GM21423 (cell line): ENCODE measurements at regions not wholly inside any gene's neighbourhood (a gene's known extent, or its start where the extent isn't known, plus 50 kb on each side); places are given as distances from the start of the nearest gene placed in this dataset.
"Not testable (repeated sequence)": the region's sequence is repeated elsewhere in the genome, so short reads cannot be mapped to it uniquely, and the experiment has no call there.

Experiments
- ATAC-seq: cut with Tn5 transposase; IDR thresholded peaks from one replicate; pipeline ENCODE4 v1.9.1; 2021; ENCODE audit warnings: mild to moderate bottlenecking, moderate library complexity; ENCODE audit not compliant: unreplicated experiment

DNA sequence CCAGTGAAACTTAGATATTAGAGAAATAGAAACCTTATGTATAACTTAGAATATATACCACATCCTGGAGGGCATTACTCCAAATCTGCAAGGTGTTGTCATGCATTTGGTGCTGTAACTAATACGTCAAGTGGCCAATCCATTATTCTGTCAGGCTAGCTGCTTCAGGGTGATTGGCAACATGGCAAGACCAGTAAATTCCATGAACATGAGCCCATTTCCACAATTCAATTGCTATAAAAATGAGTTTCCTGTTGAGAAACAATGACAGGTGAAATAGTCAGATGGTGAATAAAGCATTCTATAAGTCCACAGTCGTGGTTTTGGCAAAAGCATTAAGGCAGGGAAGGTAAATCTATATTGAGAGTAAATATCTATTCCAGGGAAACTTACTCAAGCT is 566.0 kb downstream of the ADGRL2 start:
- no peak for ATAC-seq

DNA sequence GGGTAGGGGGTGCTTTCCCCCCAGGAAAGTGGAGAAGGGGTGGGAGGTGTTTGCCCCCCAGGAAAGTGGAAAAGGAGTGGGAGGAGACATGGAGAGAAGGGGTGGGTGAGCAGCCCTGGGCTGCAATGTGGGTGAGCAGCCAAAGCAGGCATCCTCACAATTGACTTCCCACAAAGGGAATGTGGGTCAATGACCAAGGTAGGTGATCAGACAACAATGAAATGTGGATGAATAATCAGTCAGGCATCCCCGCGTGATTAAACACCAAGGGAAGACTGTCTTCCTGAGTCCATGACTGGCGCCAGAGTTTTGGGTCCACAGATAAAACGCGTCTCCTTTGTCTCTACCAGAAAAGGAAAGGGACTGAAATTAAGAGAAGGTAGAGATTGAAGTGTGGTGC is 558.8 kb downstream of the ADGRL2 start:
- ATAC-seq = not testable (repeated sequence)

DNA sequence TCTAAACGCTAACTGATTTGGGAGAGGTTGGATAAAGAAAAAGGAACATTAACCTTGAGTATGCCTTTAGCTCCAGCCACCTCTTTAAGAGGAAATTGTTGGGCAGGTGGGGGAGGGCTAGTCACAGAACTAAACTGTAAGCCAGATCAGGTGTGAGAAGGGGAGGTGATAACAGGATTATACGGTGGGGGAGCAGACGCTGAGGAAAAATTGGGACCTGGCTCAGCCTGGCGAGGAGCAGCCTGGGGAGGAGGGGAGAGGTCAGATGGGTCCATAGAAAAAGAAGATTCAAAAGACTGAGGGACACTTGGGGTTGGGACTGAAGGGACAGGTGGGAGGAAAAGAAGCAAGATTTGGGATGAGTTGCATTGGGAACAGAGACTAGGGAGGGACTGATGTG is 558.0 kb downstream of the ADGRL2 start:
- not testable (repeated sequence) for ATAC-seq

DNA sequence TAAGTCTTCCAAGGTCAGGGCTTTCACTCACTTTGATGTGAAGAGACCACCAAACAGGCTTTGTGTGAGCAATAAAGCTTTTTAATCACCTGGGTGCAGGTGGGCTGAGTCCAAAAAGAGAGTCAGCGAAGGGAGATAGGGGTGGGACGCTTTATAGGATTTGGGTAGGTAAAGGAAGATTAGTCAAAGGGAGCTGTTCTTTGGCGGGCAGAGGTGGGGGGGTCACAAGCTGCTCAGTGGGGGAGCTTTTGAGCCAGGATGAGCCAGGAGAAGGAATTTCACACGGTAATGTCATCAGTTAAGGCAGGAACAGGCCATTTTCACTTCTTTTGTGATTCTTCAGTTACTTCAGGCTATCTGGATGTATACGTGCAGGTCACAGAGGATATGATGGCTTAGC is 553.8 kb downstream of the ADGRL2 start:
- not testable (repeated sequence) for ATAC-seq

DNA sequence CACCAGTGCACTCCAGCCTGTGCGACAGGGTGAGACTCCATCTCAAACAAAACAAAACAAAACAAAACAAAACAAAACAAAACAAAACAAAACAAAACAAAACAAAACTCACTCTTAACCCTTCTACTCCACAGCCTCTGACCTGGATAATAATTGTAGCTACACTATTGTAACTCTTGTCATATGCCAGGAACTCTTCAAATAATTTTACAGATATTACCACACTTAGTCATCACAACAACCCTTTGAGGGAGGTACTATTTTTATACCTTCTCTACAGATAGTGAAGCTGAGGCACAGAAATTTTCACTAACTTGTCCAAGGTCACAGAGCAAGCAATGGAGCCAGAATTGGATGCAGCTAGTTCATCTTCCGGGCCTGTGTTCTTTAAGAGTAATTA is 547.8 kb downstream of the ADGRL2 start:
- ATAC-seq = no peak

DNA sequence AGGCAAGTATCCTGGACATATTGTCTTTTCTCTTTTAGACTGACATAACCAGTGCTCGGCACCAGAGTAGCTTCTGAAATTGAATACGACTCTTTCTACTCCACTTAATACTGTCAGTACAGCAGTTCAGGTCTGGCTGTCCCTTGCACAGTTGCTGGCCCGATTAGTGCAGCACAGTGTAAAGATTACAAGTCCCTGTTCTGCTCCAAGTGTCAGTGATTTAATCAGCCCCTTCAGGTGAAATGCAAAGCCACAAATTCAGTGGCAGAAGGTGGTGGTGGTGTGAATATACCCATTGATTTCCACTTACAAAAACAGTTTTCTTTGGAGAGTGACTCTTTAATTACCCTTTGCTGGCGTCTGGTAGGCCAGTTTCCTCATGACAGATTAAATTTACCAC is 545.4 kb downstream of the ADGRL2 start:
- no peak for ATAC-seq

DNA sequence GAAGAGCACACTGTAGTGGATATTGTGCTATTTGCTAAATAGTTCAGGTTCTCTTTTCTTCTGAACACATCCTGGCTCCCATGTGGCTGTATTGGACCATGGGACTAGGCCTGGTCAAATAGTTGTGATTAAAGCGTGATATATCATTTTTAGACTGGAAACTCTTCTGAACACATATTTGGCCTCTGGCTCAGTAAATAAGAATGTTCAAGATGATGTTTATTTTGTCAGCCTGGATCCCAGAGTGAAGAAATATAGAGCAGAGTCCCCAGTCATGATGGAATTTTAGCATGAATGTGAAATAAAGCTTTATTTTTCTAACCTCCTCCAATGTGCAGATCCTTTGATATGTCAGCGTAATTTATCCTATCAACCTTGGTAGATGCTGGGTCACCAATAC is 542.6 kb downstream of the ADGRL2 start:
- no peak for ATAC-seq

DNA sequence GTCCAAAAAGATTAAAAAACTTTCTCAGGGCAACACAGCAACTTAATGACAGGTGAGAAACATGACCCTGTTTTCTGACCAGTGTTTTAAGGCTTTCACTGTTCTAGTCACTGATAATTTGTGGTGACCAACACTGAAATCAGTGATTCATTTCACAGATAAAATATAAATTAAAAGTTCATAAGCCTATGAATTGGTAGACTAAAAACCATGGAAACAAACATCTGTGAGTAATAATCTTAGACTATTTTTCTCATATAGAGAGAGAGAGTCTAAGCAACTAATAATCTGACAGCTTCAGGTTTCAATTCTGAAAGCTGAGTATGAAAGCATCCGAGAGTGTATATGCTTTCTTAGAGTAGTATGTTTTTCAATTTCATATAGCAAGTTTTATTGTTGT is 536.9 kb downstream of the ADGRL2 start:
- ATAC-seq = no peak

DNA sequence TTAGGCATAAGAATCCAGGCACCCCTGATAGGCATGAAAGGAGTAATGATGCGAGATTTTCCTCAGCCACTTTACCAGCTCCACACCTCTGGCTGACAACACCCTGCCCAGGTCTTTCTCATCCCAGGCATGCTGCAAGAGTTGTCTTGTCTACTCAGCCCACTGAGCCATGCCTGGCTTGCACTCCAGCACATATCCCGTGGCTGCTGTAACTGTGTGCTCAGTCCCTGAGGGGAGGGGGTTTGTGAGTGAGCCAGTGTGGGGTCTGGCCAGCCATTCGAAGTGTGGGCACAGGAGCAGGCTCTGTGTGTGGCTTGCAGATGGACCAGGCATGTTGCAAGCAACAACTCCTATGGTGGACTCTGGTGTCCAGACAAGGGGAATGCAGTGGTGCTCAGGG is 529.6 kb downstream of the ADGRL2 start:
- no peak for ATAC-seq

DNA sequence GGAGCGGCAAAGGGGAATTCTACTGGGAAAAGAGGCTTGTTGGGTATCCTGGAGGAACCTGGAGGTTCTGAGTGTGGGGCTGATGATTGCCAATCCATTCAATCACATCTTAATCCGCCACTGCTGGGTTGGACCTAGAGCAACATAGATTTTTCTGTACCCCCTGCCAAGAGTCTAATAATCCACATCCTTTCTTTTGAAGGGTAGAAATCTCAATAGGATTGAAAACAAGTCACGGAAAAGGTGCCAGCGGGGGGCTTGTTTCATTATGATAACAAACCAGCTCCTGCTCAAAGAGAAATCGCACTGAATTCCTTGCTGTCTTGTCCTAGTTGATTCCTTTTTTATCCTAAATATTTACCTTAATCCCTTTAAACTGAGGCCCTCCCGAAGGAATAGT is 528.5 kb downstream of the ADGRL2 start:
- ATAC-seq = no peak

DNA sequence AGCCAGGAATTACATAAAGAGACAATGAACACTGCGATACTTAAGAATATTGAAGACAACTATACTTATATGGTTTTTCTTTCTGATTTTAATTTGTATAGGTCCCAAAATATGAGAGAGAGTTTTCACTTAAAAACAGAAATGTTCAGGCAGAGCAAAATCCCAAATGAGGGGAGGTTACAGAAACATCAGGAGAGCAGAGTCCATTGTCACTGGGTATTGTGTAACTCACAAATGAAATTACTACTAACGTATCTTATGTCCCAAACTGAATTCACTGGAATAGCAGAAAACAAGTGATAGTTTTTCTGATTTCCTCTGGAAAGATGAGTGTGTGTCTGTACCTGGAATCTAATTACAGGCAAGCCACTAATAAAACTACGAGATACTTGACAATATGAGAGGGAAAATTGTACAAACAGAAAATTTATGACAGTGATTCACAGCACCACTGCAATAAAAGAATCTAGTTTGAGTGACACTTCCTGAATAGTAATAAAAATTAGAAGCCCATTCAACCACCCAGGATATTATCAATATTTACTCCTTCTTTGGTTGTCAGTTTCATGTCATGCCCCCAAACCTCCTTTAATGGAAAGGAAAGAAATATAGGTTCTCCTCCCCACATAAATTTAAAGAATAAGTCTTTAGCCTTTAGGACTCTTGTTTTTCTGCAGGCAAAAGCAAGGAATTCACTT is 522.6 kb downstream of the ADGRL2 start:
- no peak for ATAC-seq

DNA sequence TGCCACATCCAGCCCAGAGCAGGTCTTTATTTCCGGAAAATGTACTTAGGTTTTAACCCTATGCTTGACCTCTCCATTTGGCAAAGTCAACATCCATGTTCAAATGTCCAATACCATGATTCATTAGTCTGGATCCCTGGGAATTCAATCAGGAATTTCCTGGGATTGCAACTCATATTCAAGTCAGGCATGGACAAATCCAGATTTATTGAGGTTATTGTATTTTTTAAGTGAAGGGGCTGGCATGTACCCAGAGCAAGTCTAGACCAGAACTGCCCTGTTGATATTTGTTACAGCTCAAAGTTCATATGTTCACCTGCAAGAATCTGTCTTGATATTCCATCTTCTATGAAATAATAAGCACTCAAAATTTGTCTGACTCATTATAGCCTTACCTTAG is 521.1 kb downstream of the ADGRL2 start:
- no peak for ATAC-seq

DNA sequence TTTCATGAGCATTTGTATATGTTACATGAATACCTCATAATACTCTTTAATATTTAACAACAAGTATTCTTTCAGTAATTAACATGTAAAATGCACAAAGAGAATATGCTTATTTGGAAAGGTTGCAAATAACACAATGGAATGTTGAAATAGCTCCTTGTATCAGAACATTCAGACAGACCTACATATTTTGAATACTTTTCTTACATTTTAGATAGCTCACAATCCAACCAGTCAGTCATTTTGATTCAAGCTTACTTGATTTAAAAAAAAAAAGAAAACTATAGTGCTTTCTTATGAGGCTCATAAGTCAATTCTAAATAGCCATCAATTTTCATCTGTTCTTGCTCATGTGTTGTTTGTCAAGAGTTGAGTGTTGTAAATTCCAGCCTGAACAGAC is 518.8 kb downstream of the ADGRL2 start:
- ATAC-seq = no peak

DNA sequence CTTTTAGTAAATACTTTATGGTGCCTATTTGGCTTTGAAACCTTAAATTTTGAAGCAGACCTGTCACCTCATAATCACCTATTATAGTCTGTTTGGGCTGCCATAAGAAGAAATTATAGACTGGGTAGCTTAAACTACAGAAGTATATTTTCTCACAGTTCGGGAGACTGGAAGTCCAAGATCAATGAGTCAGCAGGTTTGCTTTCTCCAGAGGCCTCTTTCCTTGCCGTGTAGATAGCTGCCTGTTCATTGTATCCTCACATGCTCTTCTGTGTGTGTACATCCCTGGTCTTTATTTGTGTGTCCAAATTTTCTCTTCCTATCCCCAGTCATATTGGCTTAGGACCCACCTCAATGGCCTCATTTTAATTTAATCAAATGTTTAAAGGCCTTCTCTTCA is 518.2 kb downstream of the ADGRL2 start:
- ATAC-seq = no peak

DNA sequence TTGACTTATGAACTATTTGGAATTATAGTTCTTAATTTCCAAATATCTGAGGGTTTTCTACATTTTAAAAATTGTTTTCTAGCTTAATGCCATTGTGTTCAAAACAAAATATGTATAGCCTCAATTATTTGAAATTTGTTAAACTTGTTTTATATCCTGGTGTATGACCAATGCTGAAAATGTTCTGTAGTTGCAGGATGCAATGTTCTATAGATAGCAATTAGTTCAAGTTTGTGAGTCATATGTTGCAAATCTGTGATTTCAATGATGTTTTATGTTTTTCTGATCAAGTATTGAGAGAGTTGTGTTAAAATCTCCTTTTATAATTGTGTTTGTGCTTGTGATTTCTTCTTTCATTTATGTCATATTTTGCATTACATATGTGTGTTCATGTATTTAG is 517.5 kb downstream of the ADGRL2 start:
- ATAC-seq = no peak

DNA sequence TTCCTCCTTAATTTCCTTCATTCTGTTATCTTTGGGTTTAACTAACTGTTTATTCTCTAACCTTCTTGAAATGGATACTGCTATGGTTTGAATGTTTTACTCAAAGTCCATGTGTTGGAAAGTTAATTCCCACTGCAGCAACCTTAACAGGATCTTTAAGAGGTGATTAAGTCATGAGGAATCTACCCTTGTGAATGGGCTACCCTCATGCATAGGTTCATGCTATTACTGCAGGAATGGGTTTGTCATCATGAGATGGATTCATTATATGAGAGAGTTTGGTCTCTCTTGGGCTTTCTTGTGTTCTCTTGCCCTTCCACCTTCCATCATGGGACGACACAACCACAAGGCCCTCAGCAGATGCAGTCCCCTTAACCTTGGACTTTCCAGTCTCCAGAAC is 516.9 kb downstream of the ADGRL2 start:
- ATAC-seq = no peak

DNA sequence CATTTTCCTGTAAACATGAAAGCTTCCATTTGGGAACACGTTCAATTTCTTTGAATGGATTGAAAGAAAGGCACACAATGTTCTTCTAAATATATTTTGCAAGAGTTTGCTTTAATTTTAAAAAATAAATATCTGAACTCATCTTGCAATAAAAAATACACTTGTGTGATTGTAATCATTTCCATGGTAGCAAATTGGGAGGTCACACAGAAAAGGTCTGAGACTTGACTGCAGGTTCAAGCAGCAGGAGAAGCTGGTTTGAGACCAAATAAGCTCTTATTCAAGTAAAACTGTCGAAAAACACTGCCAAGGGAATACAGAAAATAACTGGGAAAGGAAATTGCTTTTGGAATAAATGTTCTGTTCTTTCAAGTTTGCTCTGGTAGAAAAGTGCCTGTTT is 498.9 kb downstream of the ADGRL2 start:
- no peak for ATAC-seq

DNA sequence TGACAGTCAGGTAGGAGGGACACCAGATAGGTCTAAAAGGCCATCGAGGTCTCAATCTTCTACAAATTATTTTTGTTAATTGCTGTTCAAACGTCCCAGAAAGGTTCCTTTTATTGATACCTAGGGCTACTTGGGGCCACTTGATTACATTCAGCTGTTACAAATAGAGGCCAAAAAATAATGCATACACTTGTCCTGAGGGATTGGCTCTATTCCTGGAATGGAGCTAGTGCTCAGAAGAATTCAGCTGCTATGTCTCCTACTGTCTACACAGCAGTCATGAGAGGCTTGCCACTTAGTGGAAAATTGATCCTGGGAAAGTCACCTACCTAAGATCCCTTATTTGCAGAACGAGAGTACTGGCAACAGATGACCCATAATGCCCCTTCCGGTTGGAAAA is 498.3 kb downstream of the ADGRL2 start:
- no peak for ATAC-seq

DNA sequence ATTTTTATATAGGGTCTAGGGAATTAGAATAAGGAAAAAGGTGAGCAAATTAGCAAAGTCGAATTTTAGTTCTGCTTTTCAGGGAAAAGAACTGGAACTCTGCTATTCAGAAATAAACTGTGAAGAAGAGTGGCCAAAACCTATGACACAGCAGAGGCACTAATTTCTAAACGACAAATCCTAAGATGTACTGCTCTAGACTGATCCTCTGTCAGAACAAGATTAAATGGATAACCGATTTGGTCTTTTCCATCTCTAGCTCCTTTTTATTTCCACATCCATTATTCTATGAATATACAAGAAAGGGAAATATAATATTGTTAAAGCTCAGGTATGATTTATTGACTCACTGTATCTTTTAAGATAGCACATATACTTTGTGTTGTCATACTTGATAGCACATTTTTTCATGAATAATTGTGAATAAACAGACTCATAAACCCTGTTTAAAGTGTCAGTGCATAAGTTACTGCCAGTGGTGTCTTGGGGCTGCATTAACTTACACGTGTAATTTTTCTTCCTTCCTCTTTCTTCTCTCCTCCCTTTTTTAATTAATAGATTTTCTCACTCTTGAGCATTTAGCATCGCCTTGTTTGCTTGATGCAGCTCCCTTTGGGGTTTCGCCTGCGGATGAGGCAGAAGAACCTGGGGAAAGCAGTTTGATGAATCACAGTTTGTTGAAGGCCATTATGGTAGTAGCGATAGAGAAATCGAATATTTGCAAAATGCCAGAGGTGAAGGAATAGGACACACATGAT is 496.6 kb downstream of the ADGRL2 start:
- ATAC-seq = no peak

DNA sequence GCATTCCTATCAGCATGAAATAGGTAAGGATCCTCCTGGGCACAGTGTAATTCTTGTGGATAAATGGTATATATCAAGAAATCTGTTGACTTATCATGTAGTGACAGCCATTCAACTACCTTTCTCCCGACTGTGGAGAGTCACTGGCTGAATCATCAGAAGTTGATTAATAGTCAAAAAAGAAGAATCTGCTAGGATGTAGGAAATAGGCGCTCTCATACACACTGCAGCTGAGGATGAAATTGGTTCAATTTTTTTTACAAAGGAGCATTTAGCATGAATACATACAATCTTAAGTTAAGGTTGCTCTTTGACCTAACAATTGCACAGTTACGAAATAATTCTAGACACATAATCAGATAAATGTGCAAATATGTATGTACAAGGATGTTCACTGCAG is 486.8 kb downstream of the ADGRL2 start:
- ATAC-seq = no peak

DNA sequence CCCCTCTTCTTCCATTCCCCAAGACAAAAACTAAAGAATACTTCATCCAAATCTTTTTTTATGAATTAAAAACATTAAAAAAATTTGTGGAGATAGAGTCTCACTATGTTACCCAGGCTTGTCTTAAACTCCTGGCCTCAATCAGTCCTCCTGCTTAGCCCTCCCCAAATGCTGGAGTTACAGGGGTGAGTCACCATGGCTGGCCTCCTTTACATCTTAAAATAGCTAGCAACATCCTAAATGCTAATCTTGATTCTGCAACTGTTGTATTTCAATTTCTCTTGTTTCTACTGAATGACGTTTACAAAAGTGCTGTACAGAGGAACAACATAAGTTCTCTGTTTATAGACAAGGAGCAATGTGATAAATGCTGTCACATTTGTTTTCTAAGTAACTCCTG is 483.5 kb downstream of the ADGRL2 start:
- no peak for ATAC-seq

DNA sequence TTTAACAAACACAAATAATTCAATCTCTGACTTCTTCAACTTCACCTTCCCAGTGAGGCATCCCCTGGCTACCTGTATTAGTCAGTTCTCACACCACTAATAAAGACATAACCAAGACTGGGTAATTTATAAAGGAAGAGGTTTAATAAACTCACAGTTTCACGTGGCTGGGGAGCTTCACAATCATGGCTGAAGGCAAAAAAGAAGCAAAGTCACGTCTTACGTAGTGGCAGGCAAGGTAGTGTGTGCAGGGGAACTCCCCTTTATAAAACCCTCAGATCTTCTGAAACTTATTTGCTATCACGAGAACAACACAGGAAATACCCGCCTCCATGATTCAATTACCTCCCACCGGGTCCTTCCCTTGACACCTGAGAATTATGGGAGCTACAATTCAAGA is 478.5 kb downstream of the ADGRL2 start:
- no peak for ATAC-seq

DNA sequence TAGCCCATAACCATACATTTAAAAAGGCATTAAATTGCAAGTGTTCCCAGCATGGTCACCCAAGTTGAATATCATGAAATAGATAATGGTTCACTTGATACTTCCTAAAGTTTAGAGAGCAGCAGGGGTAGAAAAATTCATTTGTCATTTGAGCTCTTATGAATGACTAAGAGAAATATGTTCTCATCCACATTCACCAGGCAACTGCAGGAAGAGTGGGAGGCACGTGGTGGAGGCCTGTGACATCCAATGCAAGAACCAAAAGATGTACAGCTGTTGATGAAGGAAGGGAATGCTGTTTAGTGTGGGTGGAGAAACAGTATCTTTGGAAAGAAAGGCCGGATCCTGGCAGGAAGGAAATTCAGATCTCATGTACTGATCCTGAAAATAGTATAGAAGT is 473.1 kb downstream of the ADGRL2 start:
- no peak for ATAC-seq
